HG03039 (cell line): ENCODE measurements at regions not wholly inside any gene's neighbourhood (a gene's known extent, or its start where the extent isn't known, plus 50 kb on each side); places are given as distances from the start of the nearest gene placed in this dataset.
"Not testable (repeated sequence)": the region's sequence is repeated elsewhere in the genome, so short reads cannot be mapped to it uniquely, and the experiment has no call there.

Experiments
- ATAC-seq: cut with Tn5 transposase; IDR thresholded peaks from one replicate; pipeline ENCODE4 v1.9.1; 2021; ENCODE audit warnings: mild to moderate bottlenecking, moderate library complexity; ENCODE audit not compliant: unreplicated experiment

- ATAC-seq, result no peak
Observed at GRCh38 chr9:99472240-99472915, 250.3 kb downstream of the SEC61B start.

- ATAC-seq, result no peak
Observed at GRCh38 chr9:99472916-99473245, 250.8 kb downstream of the SEC61B start.

- ATAC-seq, result no peak
Observed at GRCh38 chr9:99474186-99474585, 252.1 kb downstream of the SEC61B start.

GRCh38 chr9:99475401-99476065, 253.5 kb downstream of the SEC61B start:
- no peak for ATAC-seq

- ATAC-seq, result no peak
Observed at GRCh38 chr9:99478469-99479027, 256.5 kb downstream of the SEC61B start.

GRCh38 chr9:99479929-99480328, 257.8 kb downstream of the SEC61B start:
- no peak for ATAC-seq

GRCh38 chr9:99485459-99485858, 263.4 kb downstream of the SEC61B start:
- no peak for ATAC-seq

- no peak for ATAC-seq
Observed at GRCh38 chr9:99486684-99487083, 264.6 kb downstream of the SEC61B start.

GRCh38 chr9:99488131-99489059, 266.3 kb downstream of the SEC61B start:
- no peak for ATAC-seq

- no peak for ATAC-seq
Observed at GRCh38 chr9:99489060-99489413, 267.0 kb downstream of the SEC61B start.

GRCh38 chr9:99490729-99491128, 268.6 kb downstream of the SEC61B start:
- ATAC-seq, result no peak

- no peak for ATAC-seq
Observed at GRCh38 chr9:99491408-99492158, 269.5 kb downstream of the SEC61B start.

- no peak for ATAC-seq
Observed at GRCh38 chr9:99497641-99498040, 275.6 kb downstream of the SEC61B start.

GRCh38 chr9:99498979-99499378, 276.9 kb downstream of the SEC61B start:
- ATAC-seq, result not testable (repeated sequence)

GRCh38 chr9:99505936-99506335, 283.9 kb downstream of the SEC61B start:
- no peak for ATAC-seq

GRCh38 chr9:99506747-99507348, 284.8 kb downstream of the SEC61B start:
- no peak for ATAC-seq

- no peak for ATAC-seq
Observed at GRCh38 chr9:99509065-99509745, 287.1 kb downstream of the SEC61B start.

- ATAC-seq, result no peak
Observed at GRCh38 chr9:99509900-99510535, 287.9 kb downstream of the SEC61B start.

- ATAC-seq, result no peak
Observed at GRCh38 chr9:99511723-99512122, 289.6 kb downstream of the SEC61B start.
